ENCODE measurements at regions not wholly inside any gene's neighbourhood (a gene's known extent, or its start where the extent isn't known, plus 50 kb on each side); places are given as distances from the start of the nearest gene placed in this dataset.

GRCh38 chr2:146189541-146189940, 1655.3 kb upstream of the ACVR2A start:
- DNase-seq (ENCODE audit: low spot score), result no peak

GRCh38 chr2:146173934-146174333, 1654.0 kb upstream of the ZEB2 start:
- DNase-seq (ENCODE audit: low spot score), result no peak

DNA sequence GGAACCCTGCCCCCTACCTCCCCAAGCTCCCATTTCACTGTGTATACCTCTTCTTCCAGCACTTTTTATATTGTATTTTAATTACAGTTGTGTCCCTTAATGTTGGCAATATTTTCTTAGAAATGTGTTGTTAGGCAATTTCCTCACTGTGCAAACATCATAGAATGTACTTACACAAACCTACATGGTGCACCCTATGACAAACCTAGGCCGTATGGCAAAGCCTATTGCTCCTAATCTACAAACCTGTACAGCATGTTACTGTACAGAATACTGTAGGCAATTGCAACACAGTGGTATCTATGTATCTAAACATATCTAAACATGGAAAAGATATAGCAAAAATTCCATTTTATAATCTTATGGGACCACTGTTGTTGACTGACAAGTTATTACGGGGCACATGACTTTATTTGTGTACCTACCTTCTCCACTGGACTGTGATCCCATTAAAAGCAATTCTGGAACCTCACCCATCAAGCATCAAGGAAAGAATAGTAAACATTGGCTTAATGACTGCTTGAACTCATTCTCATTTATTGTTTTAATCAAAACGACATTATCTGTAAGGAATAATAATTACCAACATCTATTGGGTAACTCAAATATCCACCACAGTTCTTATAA, 1641.5 kb upstream of the ZEB2 start:
- no peak for DNase-seq (ENCODE audit: low spot score)

GRCh38 chr2:146158072-146158674, 1638.3 kb upstream of the ZEB2 start:
- DNase-seq (ENCODE audit: low spot score), result no peak

- DNase-seq (ENCODE audit: low spot score), result no peak
Observed at GRCh38 chr2:146147448-146148012, 1627.6 kb upstream of the ZEB2 start.

DNA sequence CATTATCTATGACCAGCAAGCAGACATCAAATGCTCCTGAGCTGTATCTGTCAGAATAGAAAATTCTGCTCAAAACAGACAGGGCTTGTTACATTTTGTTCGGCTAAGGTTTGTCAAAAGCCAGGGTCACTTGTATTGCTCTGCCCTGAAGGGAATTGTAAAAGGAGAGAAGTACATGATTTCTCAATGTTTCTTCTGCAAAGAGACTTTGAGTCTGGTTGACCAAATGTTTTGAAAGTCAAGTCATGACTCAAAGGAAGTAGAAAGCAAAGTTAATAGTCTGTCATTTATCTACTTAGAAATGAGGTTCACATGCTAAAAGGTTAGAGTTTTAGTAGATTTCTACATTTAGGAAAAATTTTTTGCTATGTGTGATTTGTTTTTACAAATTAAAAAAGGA, 1624.1 kb upstream of the ZEB2 start:
- no peak for DNase-seq (ENCODE audit: low spot score)

DNA sequence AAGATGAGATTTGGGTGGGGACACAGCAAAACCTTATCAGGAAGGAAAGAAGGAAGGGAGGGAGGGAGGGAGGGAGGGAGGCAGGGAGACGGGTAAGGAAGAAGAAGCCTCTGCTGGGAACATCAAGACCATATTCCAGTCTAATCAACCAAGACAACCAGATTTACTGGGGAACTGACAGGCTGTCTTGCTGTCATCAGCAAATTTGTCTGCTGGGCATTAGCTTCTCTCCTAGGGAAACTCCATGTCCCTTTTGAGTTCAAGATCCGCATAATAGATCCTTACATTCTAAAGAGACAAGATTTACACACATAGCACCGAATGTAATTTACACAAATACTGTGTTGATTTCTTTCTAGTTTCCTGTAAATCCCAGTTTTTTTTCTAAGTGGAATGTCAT, 1618.9 kb upstream of the ZEB2 start:
- no peak for DNase-seq (ENCODE audit: low spot score)

DNA sequence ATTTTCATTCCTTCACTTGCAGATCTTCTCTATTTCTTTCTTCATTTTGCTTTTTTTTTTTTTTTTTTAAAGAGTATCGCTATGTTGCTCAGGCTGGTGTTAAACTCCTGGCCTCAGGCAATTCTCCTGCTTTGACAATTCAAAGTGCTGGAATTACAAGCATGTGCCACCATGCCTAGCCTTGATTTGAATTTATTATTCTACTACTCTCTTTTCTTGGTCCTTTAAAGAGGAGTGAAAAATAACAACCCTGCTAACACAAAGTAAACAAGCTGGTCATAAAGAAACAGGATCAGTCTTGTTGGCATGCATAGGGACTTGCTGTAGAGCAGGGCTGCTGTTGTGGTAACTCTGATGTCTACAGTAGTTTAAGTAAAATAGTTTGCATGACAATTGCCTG, 1615.3 kb upstream of the ZEB2 start:
- DNase-seq (ENCODE audit: low spot score), result no peak

DNA sequence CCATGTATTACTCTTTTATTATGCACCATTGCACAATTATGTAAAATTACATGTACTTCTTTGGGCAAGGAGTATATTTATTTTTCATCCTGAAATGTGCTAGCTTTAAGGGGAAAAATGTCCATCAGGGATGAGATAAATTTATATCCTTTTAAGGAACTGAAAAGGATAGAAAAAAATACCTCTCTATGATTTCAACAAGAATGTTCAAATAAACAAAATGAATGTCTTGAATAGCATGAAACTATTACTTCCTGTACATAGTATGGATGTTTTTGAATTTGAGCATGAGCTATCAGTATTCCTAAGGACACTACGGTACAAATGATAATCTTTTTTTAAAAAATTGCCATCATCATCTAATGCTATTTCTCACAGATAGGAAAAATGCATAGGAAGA, 1611.9 kb upstream of the ZEB2 start:
- DNase-seq (ENCODE audit: low spot score), result no peak

DNA sequence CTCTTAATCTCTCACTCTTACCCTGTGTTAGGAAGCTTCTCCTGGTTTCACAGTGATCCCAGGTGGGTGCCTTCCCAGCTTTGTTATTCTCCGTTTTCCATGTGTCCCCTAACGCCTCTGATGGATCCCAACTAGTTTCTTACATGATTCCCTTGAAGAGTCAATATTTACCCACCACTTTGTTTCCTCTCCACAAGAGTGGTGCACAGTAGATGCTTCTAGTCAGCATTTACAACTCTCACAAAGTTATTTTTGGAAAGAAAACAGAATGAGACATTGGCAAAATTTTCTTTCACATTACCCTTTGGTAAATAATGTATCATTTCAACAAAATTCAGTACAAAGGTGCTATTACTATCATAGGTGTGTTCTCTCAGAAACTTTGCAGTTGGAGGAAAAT, 1611.1 kb upstream of the ZEB2 start:
- DNase-seq (ENCODE audit: low spot score), result no peak

GRCh38 chr2:146130290-146130689, 1610.4 kb upstream of the ZEB2 start:
- DNase-seq (ENCODE audit: low spot score), result no peak

GRCh38 chr2:146129231-146129630, 1609.3 kb upstream of the ZEB2 start:
- no peak for DNase-seq (ENCODE audit: low spot score)

GRCh38 chr2:146128216-146128615, 1608.3 kb upstream of the ZEB2 start:
- no peak for DNase-seq (ENCODE audit: low spot score)

- no peak for DNase-seq (ENCODE audit: low spot score)
Observed at GRCh38 chr2:146125551-146125950, 1605.6 kb upstream of the ZEB2 start.

DNA sequence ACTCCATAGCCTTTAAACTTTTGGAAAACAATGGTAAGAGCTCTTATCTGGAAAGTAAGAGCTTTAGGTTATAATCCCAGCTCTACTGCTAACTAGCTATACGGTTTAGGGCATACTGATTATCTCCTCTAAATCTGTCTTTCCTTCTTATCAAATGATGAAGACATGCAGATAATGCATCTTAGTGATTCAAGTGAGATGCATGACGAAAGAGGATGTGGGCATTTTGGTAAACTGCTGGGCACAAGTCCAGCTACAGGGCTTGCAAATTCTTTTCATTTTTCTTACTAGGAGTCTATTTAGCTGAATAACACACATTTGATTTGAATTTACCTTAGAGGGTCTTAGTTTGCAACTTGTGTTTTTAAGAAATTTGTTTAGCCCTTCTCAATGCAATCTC, 1604.8 kb upstream of the ZEB2 start:
- no peak for DNase-seq (ENCODE audit: low spot score)

- DNase-seq (ENCODE audit: low spot score), result no peak
Observed at GRCh38 chr2:146123714-146124113, 1603.8 kb upstream of the ZEB2 start.

DNA sequence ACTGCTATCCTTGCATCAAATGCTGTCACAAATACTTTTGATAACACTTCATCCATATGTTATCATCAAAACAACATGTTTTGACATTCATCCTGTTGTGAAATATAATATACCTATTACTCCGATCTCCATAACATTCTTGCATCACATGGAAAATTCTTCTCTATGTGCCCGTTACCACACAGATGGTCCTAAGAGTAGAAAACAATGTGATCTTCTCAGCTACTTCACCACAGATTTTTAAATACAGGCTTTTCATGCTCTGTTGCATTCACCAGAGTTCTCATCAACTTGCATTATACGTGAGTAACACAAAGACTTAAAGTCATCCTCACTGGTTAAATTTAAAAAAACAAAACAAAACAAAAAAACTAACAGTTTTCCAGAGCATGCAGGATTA, 1603.3 kb upstream of the ZEB2 start:
- no peak for DNase-seq (ENCODE audit: low spot score)

DNA sequence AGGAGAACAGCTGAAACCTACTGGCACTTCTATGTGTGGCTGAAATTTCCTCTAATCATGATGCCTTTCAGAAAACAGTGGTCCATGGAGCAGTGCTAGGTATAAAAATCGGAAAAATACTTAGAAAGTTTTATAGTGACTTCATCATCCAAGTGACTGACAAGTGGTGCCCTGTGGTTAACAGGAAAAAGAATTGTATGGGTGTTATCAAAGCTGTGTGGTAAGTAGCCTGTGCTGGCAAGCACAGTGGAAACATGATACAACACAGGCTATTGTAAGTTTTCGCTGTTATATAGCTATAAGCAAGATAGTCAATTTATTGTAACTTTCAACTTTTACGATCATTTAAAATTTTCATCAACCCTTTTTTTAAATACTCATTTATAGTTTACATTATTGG, 1599.7 kb upstream of the ZEB2 start:
- DNase-seq (ENCODE audit: low spot score), result no peak

DNA sequence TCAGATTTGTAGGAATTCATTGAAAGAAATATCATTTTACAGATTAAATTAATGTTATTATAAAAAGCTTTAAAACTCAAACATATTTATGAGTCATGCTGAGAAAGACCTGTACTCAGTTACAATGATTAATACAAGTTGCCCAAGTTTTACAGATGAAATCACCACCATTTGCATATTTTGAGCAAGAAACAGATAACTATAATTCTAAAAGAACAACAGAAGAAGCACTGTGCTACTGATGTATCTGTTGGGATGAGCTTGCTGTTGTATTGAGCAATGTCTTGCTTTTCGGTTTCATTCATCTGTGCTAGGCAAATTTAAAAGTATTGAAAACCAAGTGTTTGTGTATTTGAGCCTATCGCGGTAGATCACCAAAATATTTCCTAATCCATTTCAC, 1589.1 kb upstream of the ZEB2 start:
- no peak for DNase-seq (ENCODE audit: low spot score)

DNA sequence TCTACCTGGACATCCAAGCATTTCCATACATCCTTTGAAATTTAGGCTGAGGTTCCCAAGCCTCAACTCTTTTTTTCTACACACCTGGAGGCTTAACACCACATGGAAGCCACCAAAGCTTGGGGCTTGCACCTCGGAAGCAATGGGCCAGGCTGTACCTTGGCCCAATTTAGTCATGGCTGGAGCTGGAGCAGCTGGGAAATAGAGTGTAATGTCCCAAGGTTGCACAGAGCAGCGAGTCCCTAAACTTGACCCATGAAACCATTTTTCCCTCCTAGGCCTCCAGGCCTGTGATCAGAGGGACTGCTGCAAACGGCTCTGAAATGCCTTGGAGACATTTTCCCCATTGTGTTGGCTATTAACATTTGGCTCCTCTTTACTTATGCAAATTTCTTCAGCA, 1574.3 kb upstream of the ZEB2 start:
- DNase-seq (ENCODE audit: low spot score), result no peak

- no peak for DNase-seq (ENCODE audit: low spot score)
Observed at GRCh38 chr2:146081459-146081858, 1561.5 kb upstream of the ZEB2 start.

GRCh38 chr2:146080925-146081324, 1561.0 kb upstream of the ZEB2 start:
- no peak for DNase-seq (ENCODE audit: low spot score)

DNA sequence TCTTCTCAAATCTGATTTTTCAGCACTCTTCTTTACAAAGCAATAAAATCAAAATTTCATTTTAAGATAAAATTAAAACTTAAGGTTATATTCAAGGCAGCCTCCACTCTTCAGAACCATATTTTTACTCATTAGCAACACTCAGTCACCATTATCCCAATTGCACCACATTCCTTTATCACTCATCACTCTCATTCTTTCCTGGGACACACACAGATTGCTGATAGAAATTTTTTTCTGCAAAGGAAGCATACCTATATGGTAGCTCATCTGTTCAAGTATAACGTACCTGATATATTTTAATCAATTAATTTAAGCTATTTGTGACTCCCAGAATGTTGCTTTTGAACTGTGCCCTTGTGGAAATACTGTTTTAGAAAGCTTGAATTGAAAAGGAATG, 1559.3 kb upstream of the ZEB2 start:
- DNase-seq (ENCODE audit: low spot score), result no peak

DNA sequence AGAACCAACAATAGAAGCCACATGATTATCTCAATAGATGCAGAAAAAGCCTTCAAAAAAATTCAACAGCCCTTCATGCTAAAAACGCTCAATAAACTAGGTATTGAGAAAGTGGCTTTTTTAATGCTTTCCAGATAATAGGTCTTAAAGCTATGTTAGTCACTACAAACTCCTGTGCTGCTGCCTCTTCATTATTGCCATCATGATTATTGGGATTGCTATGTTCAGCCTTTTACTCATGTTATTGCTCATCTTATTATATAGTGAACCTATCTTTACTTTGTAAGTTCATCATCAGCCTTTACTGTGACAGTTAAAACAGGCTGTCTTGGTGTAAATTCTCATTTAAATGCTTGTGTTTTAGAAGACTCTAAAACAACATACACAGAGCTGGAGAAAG, 1557.2 kb upstream of the ZEB2 start:
- no peak for DNase-seq (ENCODE audit: low spot score)

All from SK-N-DZ (cell line).